Bronchial epithelial cell (primary cell): ENCODE measurements at regions not wholly inside any gene's neighbourhood (a gene's known extent, or its start where the extent isn't known, plus 50 kb on each side); places are given as distances from the start of the nearest gene placed in this dataset.

Source experiments
- DNase-seq: peaks from one replicate; pipeline ENCODE4 v3.0.0-alpha.2; 2010; ENCODE audit warnings: low read depth
- FAIRE-seq: peaks from 2 replicates; lab custom pipeline; 2011; peaks lifted over from hg19 to GRCh38; lab: Jason Lieb, UNC
- H3K27me3 ChIP-seq: 2 replicates; pipeline ENCODE4 v1.5.1; 2011; ENCODE audit warnings: low read length; ENCODE audit not compliant: control insufficient read depth, insufficient read depth
- H3K36me3 ChIP-seq: 2 replicates; pipeline ENCODE4 v1.5.1; 2011; ENCODE audit warnings: low read length; ENCODE audit not compliant: control insufficient read depth, insufficient read depth
- H3K4me3 ChIP-seq: 2 replicates; pipeline ENCODE4 v1.5.1; 2011; ENCODE audit warnings: mild to moderate bottlenecking, low read depth, low read length, control low read depth
- TF ChIP-seq, protein P1 (sequence below): IDR thresholded peaks from 2 replicates; pipeline ENCODE4 v1.5.1; 2011; ENCODE audit warnings: mild to moderate bottlenecking, moderate library complexity, low read length, control low read depth, inconsistent platforms; ENCODE audit not compliant: insufficient read depth, severe bottlenecking

DNA sequence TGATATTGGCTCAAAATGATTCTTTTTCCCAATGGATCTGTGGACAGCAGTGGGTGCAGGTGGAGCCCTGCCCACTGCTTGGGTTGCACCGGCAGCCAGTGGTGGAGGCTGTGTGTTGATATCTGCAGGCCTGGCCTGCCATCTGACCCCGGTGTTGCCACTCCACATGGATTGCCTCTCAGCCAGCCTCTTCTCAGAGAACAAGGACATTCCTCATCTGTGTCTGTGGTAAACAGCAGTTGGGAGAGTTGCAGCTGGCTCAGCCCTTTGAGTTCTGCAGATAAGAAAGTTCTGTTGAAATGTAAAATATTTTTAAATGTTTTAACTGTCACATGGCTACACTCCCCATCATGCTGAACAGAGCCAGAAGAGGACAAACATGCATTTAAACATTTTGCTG, 374.9 kb upstream of the CELF2 start:
- no peak for FAIRE-seq
- no peak for DNase-seq
- TF ChIP-seq, protein P1, sequence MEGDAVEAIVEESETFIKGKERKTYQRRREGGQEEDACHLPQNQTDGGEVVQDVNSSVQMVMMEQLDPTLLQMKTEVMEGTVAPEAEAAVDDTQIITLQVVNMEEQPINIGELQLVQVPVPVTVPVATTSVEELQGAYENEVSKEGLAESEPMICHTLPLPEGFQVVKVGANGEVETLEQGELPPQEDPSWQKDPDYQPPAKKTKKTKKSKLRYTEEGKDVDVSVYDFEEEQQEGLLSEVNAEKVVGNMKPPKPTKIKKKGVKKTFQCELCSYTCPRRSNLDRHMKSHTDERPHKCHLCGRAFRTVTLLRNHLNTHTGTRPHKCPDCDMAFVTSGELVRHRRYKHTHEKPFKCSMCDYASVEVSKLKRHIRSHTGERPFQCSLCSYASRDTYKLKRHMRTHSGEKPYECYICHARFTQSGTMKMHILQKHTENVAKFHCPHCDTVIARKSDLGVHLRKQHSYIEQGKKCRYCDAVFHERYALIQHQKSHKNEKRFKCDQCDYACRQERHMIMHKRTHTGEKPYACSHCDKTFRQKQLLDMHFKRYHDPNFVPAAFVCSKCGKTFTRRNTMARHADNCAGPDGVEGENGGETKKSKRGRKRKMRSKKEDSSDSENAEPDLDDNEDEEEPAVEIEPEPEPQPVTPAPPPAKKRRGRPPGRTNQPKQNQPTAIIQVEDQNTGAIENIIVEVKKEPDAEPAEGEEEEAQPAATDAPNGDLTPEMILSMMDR: no peak
- Histone ChIP-seq H3K4me3 (no peak overlapping the region), H3K27me3 (no peaks in the 10 kb centered on the region), H3K36me3 (no peaks in the 10 kb centered on the region)

DNA sequence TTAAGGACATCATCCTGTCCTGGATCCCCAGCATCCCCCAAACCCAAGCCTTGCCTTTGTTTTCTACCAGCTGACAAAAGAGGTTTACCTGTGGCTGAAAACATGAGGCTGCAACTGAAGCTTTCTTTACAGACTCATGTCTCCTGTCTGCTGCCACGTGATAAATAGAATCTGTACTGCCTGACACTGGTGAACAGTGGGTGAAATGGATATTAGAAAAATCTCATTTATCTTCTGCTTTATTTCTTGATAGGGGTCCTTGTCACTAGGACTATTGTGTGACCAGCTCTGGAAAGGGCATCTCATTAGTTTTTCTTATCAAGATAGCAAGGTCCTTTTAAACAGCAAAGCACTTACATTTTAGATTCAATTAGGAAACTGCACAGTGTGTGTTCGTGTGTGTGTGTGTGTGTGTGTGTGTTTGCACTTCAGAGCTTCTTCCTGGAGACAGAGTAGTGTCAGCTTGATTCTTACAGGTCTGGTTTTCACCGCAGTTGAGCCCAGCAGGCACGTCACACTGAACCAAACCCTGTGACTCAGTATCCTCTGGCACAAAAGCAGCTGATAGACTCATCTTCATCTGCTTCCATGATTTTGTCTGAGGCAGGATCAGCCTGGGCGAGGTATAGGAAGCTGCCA, 373.5 kb upstream of the CELF2 start:
- H3K27me3 ChIP-seq: no peaks in the 10 kb centered on the region
- H3K4me3 ChIP-seq: no peak overlapping the region
- no peaks in the 10 kb centered on the region for H3K36me3 ChIP-seq
- no peak for FAIRE-seq
- DNase-seq: peak; percentile 35
- TF ChIP-seq, protein P1: no peak

DNA sequence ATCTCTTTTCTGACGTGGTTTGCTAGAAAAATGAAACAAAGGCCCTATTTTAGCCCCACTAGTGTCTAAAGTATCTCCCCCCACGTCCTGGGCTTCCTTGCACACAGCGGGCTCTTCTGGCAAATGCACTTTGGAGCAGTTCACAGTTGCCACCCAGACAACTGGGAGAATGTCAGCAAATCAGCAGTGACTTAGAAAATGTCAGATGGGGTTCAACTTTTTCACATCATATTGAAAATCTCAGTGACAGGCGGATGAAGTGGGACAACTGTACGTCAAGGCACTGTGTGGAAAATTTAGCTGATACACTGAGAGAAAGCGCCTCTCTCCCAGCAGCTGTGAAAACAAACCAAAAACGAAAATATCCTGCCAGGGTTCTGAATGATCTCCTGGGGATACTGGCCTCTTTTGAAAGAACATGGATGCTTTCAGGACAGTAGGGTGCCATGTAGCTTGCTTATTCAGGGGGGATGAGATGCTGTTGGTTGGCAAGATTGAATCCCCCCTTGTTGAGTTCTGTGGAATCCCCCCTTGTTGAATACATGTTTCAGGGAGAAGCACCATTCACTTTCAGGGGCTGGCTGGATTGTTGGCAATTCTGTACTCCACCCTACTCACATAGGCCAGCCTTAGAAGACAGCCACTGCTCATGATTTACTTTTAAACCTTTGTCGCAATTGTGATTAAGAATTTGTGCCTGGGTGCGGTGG, 372.8 kb upstream of the CELF2 start:
- H3K4me3 ChIP-seq: no peak overlapping the region
- H3K27me3 ChIP-seq: no peaks in the 10 kb centered on the region
- TF ChIP-seq, protein P1: no peak
- peak; percentile 28 for FAIRE-seq
- H3K36me3 ChIP-seq: no peaks in the 10 kb centered on the region
- no peak for DNase-seq

DNA sequence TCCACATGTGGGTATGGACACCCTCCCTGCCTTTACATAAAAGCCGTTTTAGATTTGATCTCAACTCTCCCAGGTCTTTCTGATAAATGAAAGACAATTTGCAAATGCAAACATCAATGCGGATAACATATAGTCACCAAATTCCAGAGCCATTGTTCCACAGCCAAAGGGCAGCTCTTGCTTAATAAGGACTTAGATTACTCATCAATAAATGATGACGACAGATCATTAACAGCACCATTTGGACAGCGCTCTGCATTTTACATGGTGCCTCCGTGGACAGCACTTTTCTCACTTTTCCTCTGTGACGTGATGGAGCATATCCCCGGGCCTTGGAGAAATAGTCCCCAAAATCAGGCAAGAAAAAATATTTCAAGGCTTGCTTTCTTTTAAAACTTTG, 370.3 kb upstream of the CELF2 start:
- TF ChIP-seq, protein P1: no peak

DNA sequence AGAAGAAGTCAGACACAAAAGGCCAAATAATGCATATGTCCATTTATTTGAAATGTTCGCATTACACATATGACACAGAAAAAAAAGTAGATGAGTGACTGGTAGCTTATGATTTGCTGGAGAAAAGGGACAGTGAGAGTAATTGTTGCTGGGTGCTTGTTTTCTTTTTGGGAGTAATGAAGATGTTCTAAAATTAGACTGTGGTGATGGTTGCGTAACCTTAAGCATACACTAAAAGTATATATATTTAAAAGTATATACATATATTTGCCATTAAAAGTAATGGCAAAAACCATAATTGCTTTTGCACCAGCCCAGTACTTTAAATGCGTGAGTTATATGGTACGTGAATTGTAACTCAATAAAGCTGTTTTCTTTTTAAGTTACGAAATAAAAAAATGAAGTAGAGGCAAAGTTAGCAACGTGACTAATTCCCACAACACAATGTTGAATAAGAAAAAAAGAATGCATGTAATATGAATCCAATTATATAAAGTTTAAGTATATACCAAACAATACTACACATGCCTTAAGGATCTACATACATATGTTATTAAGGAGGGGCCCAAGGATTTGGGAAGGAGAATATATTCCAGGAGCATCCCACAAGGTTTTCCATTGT, 360.4 kb upstream of the CELF2 start:
- Histone ChIP-seq H3K36me3 (no peaks in the 10 kb centered on the region), H3K27me3 (no peaks in the 10 kb centered on the region), H3K4me3 (no peak overlapping the region)
- FAIRE-seq (no peak), DNase-seq (peak; percentile 32)
- TF ChIP-seq, protein P1: no peak

More for the DNA sequence above, 370.3 kb upstream of the CELF2 start:
- FAIRE-seq (no peak), DNase-seq (no peak)
- H3K36me3 ChIP-seq: no peaks in the 10 kb centered on the region
- H3K4me3 ChIP-seq: no peak overlapping the region
- H3K27me3 ChIP-seq: no peaks in the 10 kb centered on the region
